ENCODE measurements at regions not wholly inside any gene's neighbourhood (a gene's known extent, or its start where the extent isn't known, plus 50 kb on each side); places are given as distances from the start of the nearest gene placed in this dataset.

GRCh38 chr4:19736968-19737756, 514.5 kb upstream of the SLIT2 start:
- DNase-seq (ENCODE audit: low read depth), result no peak
- H3K4me3 ChIP-seq (ENCODE audit: low read depth, low read length), result no peak overlapping the region
- TF ChIP-seq CTCF (IDR thresholded peaks at IDR 0.05; ENCODE audit: low read depth, low read length, missing control alignments), result no peak

GRCh38 chr4:19735012-19735411, 516.7 kb upstream of the SLIT2 start:
- TF ChIP-seq CTCF (IDR thresholded peaks at IDR 0.05; ENCODE audit: low read depth, low read length, missing control alignments), result no peak
- H3K4me3 ChIP-seq (ENCODE audit: low read depth, low read length), result no peak overlapping the region
- DNase-seq (ENCODE audit: low read depth), result no peak

- no peak for TF ChIP-seq CTCF (IDR thresholded peaks at IDR 0.05; ENCODE audit: low read depth, low read length, missing control alignments)
- H3K4me3 ChIP-seq (ENCODE audit: low read depth, low read length), result no peak overlapping the region
- DNase-seq (ENCODE audit: low read depth), result no peak
Measured at GRCh38 chr4:19729886-19730651, 521.6 kb upstream of the SLIT2 start.

GRCh38 chr4:19728773-19729172, 522.9 kb upstream of the SLIT2 start:
- TF ChIP-seq CTCF (IDR thresholded peaks at IDR 0.05; ENCODE audit: low read depth, low read length, missing control alignments), result no peak
- no peak for DNase-seq (ENCODE audit: low read depth)
- no peak overlapping the region for H3K4me3 ChIP-seq (ENCODE audit: low read depth, low read length)

GRCh38 chr4:19727141-19727540, 524.6 kb upstream of the SLIT2 start:
- no peak for TF ChIP-seq CTCF (IDR thresholded peaks at IDR 0.05; ENCODE audit: low read depth, low read length, missing control alignments)
- no peak overlapping the region for H3K4me3 ChIP-seq (ENCODE audit: low read depth, low read length)
- DNase-seq (ENCODE audit: low read depth), result no peak

GRCh38 chr4:19725130-19725529, 526.6 kb upstream of the SLIT2 start:
- no peak for TF ChIP-seq CTCF (IDR thresholded peaks at IDR 0.05; ENCODE audit: low read depth, low read length, missing control alignments)
- DNase-seq (ENCODE audit: low read depth), result no peak
- H3K4me3 ChIP-seq (ENCODE audit: low read depth, low read length), result no peak overlapping the region

All from GM12864 (cell line).